Osteocyte (in vitro differentiated cells): ENCODE measurements at regions not wholly inside any gene's neighbourhood (a gene's known extent, or its start where the extent isn't known, plus 50 kb on each side); places are given as distances from the start of the nearest gene placed in this dataset.
"Not testable (repeated sequence)": the region's sequence is repeated elsewhere in the genome, so short reads cannot be mapped to it uniquely, and the experiment has no call there.

Experiments used
- DNase-seq: peaks from one replicate; pipeline ENCODE4 v3.0.0; 2021; ENCODE audit warnings: mixed read lengths; ENCODE audit not compliant: unreplicated experiment; ENCODE audit errors: extremely low spot score
- H3K27ac Mint-ChIP-seq: one replicate; pipeline ENCODE4 v1.8.0; 2021; ENCODE audit warnings: mild to moderate bottlenecking, mixed read lengths; ENCODE audit not compliant: unreplicated experiment
- H3K27me3 Mint-ChIP-seq: one replicate; pipeline ENCODE4 v1.8.0; 2021; ENCODE audit warnings: mixed read lengths; ENCODE audit not compliant: unreplicated experiment
- H3K36me3 Mint-ChIP-seq: one replicate; pipeline ENCODE4 v1.8.0; 2021; ENCODE audit warnings: mixed read lengths; ENCODE audit not compliant: unreplicated experiment
- H3K4me1 Mint-ChIP-seq: one replicate; pipeline ENCODE4 v1.8.0; 2021; ENCODE audit warnings: mixed read lengths; ENCODE audit not compliant: unreplicated experiment
- H3K4me3 Mint-ChIP-seq: one replicate; pipeline ENCODE4 v1.8.0; 2021; ENCODE audit warnings: mild to moderate bottlenecking, moderate library complexity, mixed read lengths; ENCODE audit not compliant: unreplicated experiment
- H3K9me3 Mint-ChIP-seq: one replicate; pipeline ENCODE4 v1.8.0; 2021; ENCODE audit warnings: mixed read lengths; ENCODE audit not compliant: unreplicated experiment
- TF ChIP-seq, protein P1 (sequence below): fragments of 200-600 bp; sonication (generic); IDR thresholded peaks from 2 replicates; pipeline ENCODE4 v1.5.0; 2021; ENCODE audit warnings: antibody characterized with exemption, mild to moderate bottlenecking, moderate library complexity

DNA sequence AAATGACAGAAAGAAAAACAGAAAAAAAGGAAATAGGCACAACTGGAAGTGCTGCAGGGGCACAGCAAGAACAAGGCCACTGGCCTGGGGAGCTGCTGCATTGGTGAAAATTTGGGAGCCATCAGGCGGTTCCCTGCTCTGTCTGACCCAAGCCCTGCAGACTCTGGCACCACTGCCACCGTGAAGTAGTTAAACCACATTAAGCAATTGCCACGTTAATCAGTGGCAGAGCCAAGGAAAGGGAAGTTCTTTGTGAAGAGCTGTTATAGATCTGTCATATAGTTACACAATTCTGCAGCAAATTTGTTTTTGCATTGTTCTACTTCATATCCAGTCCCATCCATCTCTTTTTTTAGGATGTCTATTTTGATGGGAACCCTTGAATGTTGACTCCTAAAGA lies 915.3 kb downstream of the FSCB start:
- Mint-ChIP-seq H3K4me1 (no peaks in the 10 kb centered on the region), H3K9me3 (peaks cover 16% of the 10 kb centered on the region), H3K27ac (no peak overlapping the region), H3K36me3 (no peaks in the 10 kb centered on the region), H3K4me3 (no peak overlapping the region), H3K27me3 (no peaks in the 10 kb centered on the region)
- TF ChIP-seq, protein P1, sequence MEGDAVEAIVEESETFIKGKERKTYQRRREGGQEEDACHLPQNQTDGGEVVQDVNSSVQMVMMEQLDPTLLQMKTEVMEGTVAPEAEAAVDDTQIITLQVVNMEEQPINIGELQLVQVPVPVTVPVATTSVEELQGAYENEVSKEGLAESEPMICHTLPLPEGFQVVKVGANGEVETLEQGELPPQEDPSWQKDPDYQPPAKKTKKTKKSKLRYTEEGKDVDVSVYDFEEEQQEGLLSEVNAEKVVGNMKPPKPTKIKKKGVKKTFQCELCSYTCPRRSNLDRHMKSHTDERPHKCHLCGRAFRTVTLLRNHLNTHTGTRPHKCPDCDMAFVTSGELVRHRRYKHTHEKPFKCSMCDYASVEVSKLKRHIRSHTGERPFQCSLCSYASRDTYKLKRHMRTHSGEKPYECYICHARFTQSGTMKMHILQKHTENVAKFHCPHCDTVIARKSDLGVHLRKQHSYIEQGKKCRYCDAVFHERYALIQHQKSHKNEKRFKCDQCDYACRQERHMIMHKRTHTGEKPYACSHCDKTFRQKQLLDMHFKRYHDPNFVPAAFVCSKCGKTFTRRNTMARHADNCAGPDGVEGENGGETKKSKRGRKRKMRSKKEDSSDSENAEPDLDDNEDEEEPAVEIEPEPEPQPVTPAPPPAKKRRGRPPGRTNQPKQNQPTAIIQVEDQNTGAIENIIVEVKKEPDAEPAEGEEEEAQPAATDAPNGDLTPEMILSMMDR = no peak
- no peak for DNase-seq

DNA sequence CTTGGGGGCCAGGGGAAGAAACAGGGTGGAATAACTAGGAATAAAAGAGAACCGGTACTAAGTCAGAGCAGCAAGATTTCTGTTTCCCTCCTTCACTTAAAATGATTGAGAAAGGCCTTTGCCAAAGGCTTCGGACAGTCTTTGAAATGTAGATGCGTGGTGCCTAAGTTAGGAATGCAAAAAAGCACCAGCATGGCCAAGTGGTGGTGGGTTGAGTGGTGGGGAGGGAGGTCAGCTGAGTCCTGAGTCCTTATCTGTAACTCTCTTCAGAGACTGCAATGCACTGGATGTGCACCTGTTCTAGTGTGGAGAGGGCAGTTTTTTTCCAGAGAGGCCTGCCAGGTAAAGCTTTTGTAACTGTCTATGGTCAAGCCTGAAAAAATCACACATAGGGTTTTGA lies 919.9 kb downstream of the FSCB start:
- no peak for DNase-seq
- Mint-ChIP-seq H3K4me3 (no peak overlapping the region), H3K27ac (no peak overlapping the region), H3K9me3 (peaks cover 5% of the 10 kb centered on the region), H3K4me1 (no peaks in the 10 kb centered on the region), H3K36me3 (no peaks in the 10 kb centered on the region), H3K27me3 (no peaks in the 10 kb centered on the region)
- TF ChIP-seq, protein P1 = no peak

- DNase-seq = no peak
- no peaks in the 10 kb centered on the region for H3K36me3 Mint-ChIP-seq
- no peak overlapping the region for H3K4me3 Mint-ChIP-seq
- H3K27ac Mint-ChIP-seq = no peak overlapping the region
- no peaks in the 10 kb centered on the region for H3K4me1 Mint-ChIP-seq
- TF ChIP-seq, protein P1 = no peak
- H3K27me3 Mint-ChIP-seq = no peaks in the 10 kb centered on the region
- peaks cover 32% of the 10 kb centered on the region for H3K9me3 Mint-ChIP-seq
Measured at GRCh38 chr14:43579671-43580070, 927.4 kb downstream of the FSCB start.

- TF ChIP-seq, protein P1 = no peak
- no peak for DNase-seq
- H3K9me3 Mint-ChIP-seq = no peaks in the 10 kb centered on the region
Measured at GRCh38 chr14:43568022-43568421, 939.1 kb downstream of the FSCB start.

GRCh38 chr14:43548368-43548767 lies 958.7 kb downstream of the FSCB start:
- DNase-seq = no peak
- Mint-ChIP-seq H3K4me3 (no peak overlapping the region), H3K4me1 (no peaks in the 10 kb centered on the region), H3K27me3 (no peaks in the 10 kb centered on the region), H3K9me3 (no peaks in the 10 kb centered on the region), H3K36me3 (no peaks in the 10 kb centered on the region), H3K27ac (no peak overlapping the region)
- TF ChIP-seq, protein P1 = no peak

More at GRCh38 chr14:43568022-43568421, 939.1 kb downstream of the FSCB start:
- Mint-ChIP-seq H3K4me1 (no peaks in the 10 kb centered on the region), H3K27ac (no peak overlapping the region), H3K36me3 (no peaks in the 10 kb centered on the region), H3K27me3 (no peaks in the 10 kb centered on the region), H3K4me3 (no peak overlapping the region)

DNA sequence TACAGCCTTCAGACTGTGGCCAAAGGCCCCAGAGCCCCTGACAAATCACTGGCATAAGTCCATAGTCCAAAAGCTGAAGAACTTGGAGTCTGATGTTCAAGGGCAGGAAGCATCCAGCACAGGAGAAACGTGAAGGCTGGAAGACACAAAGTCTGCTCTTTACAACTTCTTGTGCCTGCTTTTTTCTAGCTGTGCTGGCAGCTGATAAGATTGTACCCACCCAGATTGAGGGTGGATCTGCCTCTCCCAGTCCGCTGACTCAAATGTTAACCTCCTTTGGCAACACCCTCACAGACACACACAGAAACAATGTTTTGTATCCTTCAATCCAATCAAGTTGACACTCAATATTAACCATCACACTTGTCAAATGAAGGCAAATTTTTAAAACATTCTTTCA lies 959.5 kb downstream of the FSCB start:
- H3K27me3 Mint-ChIP-seq, H3K4me1 Mint-ChIP-seq, H3K4me3 Mint-ChIP-seq, H3K36me3 Mint-ChIP-seq, H3K9me3 Mint-ChIP-seq, DNase-seq, H3K27ac Mint-ChIP-seq: not testable (repeated sequence)
